GM21526 (cell line): ENCODE measurements at regions not wholly inside any gene's neighbourhood (a gene's known extent, or its start where the extent isn't known, plus 50 kb on each side); places are given as distances from the start of the nearest gene placed in this dataset.
"Not testable (repeated sequence)": the region's sequence is repeated elsewhere in the genome, so short reads cannot be mapped to it uniquely, and the experiment has no call there.

Source experiments
- ATAC-seq: cut with Tn5 transposase; IDR thresholded peaks from one replicate; pipeline ENCODE4 v1.9.1; 2021; ENCODE audit warnings: moderate library complexity; ENCODE audit not compliant: unreplicated experiment, low FRiP score

- no peak for ATAC-seq
These were observed 245.2 kb upstream of the FOXK1 start for GRCh38 chr7:4436936-4437335.

DNA sequence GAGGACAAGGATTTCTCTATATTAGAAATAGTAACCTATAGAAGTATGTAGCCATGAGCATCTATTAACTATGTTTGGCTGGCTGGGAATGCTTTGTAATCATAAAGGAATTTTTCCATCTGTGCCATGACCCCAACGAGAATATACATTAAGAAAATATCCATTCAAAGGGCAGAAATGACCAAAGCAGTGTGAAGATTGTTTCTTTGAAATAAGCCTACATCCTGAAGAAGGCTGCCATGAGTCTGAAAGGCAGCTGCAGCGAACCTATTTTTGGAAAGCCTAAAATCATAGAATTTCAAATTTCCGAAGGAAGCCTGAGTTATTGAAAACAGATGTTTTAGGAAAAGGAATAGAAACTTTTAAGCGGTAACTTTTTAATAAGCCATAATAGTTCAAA lies 244.2 kb upstream of the FOXK1 start:
- ATAC-seq: no peak

- ATAC-seq: no peak
These were observed 243.3 kb upstream of the FOXK1 start for GRCh38 chr7:4438723-4439245.

- no peak for ATAC-seq
These were observed 242.7 kb upstream of the FOXK1 start for GRCh38 chr7:4439444-4439843.

DNA sequence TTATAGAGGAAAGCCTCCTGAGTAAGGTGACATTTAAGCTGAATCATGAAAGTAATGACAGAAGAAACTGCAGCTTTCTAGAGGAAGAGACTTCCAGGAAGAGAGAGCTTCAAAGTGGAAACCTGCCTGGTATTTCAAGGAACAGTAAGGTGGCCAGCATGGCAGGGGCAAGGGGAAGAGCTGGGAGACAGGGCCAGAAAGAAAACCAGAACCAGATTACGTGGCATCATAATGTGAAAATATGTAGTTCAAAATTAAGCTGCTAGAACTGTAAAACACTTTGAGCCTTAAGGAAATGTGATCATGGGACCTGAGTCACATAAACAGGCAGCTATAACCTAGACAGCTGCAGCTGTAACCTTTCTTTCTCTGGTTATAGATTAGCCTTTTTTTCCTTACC lies 238.0 kb upstream of the FOXK1 start:
- ATAC-seq: no peak

- ATAC-seq: no peak
These were observed 236.3 kb upstream of the FOXK1 start for GRCh38 chr7:4445777-4446176.

DNA sequence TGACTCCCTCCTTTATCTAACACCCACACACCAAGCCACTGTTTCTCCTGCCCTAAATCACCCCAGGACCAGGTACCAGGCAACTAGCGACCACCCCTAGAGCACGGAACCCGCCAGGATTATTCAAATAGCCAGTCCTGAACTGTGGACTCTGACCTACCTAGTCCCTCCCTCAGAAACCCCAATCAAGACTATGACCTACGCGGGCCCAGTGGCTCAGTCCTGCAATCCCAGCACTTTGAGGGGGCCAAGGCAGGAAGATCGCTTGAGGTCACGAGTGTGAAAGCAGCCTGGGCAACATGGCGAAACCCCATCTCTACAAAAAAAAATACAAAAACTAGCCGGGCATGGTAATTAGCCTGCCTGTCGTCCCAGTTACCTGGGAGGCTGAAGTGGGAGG lies 232.8 kb upstream of the FOXK1 start:
- no peak for ATAC-seq

- ATAC-seq: no peak
These were observed 231.6 kb upstream of the FOXK1 start for GRCh38 chr7:4450483-4450882.

- no peak for ATAC-seq
These were observed 221.5 kb upstream of the FOXK1 start for GRCh38 chr7:4460597-4460996.

- ATAC-seq: no peak
These were observed 220.6 kb upstream of the FOXK1 start for GRCh38 chr7:4461531-4461930.

GRCh38 chr7:4468320-4469102 lies 213.6 kb upstream of the FOXK1 start:
- ATAC-seq: no peak

DNA sequence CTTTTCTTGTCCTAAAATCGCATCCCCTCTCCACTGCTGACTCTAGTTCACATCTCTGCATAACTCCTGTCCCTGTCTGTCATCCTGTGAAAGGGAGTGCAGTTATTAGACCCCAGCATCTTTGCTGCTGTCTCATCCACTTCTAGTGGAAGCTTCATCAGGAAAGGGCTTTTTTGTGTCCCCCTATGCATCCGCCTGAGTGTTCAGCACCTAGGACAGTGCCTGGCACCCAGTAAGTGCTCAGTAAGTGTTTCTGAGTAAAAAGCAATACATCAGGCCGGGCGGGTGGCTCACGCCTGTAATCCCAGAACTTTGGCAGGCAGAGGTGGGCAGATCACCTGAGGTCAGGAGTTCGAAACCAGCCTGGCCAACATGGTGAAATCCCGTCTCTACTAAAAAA lies 211.8 kb upstream of the FOXK1 start:
- no peak for ATAC-seq

GRCh38 chr7:4472728-4473127 lies 209.4 kb upstream of the FOXK1 start:
- ATAC-seq: no peak

DNA sequence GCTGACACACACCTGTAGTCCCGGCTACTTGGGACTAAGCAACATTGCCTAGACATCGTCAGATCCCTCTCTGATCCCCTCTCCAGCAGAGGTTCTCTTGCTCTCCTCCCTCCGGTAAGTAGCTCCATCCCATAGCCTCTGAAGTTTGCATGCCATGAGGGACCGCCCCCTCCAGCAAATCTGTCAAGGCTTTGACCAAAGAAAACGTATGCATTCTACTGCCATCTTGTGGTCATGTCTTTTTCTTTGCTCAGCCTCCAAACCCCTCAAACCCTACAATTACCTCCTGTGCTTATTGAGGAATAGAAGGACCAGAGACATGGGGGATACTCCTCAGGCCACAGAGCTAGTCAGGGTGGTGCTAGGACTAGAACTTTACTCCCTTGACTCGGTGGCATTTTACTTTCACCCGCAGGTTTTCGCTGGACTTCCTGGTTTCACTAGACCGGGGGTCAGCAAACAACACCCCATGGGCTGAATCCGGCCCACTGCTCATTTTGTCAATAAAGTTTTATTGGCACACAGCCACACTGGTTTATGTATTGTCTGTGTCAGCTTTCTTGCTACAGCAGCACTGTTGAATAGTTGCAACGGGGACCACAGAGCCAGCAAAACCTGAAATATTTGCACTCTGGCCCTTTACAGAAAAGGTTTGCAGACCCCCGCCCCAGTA lies 202.6 kb upstream of the FOXK1 start:
- ATAC-seq: no peak

- ATAC-seq: not testable (repeated sequence)
These were observed 202.0 kb upstream of the FOXK1 start for GRCh38 chr7:4480131-4480530.

GRCh38 chr7:4483851-4484250 lies 198.2 kb upstream of the FOXK1 start:
- no peak for ATAC-seq

- no peak for ATAC-seq
These were observed 197.6 kb upstream of the FOXK1 start for GRCh38 chr7:4484545-4484944.

DNA sequence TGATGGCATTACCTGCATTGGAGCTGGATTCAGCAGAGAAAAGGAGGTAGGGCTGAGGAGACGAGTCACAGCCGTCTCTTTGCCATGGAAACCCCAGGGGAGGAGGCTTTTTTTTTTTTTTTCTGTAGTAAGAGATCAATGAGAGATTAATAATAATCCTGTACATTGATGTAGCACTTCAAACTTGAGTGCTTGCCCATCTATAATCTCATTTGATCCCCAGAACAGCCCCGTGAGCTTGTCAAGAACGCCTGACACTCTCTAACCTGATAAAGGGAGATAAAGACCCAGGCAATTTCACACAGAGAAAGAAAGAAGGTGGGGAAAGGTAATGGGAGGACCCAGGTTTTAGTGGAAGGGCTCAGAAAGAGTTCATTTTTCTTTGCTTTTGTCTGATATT lies 195.2 kb upstream of the FOXK1 start:
- no peak for ATAC-seq

- not testable (repeated sequence) for ATAC-seq
These were observed 185.2 kb upstream of the FOXK1 start for GRCh38 chr7:4496911-4497310.

- ATAC-seq: no peak
These were observed 181.3 kb upstream of the FOXK1 start for GRCh38 chr7:4500812-4501211.

GRCh38 chr7:4507886-4508285 lies 174.2 kb upstream of the FOXK1 start:
- not testable (repeated sequence) for ATAC-seq

- no peak for ATAC-seq
These were observed 168.6 kb upstream of the FOXK1 start for GRCh38 chr7:4513450-4513849.
